CD4-positive, alpha-beta T cell (primary cell): ENCODE measurements at regions not wholly inside any gene's neighbourhood (a gene's known extent, or its start where the extent isn't known, plus 50 kb on each side); places are given as distances from the start of the nearest gene placed in this dataset.
"Not testable (repeated sequence)": the region's sequence is repeated elsewhere in the genome, so short reads cannot be mapped to it uniquely, and the experiment has no call there.

Experiments used
- ATAC-seq: fragments of 200-7000 bp; cut with Tn5 transposase; one replicate; pipeline ENCODE4 v1.10.0; 2022; ENCODE audit warnings: mild to moderate bottlenecking; ENCODE audit not compliant: poor library complexity
- CTCF ChIA-PET: fragments of 350-600 bp; sonication (Branson Sonifier 250); formaldehyde crosslinking; loops from one replicate; lab custom pipeline; 2021; ENCODE audit warnings: antibody characterized with exemption, inconsistent platforms; lab: Charles Lee
- POLR2A ChIA-PET: fragments of 350-600 bp; sonication (Branson Sonifier 250); formaldehyde crosslinking; loops from one replicate; lab custom pipeline; 2021; ENCODE audit warnings: antibody characterized with exemption, inconsistent platforms; lab: Charles Lee
- DNase-seq, 14 experiments: peaks; one replicate each; pipeline ENCODE4 v3.0.0-alpha.2; 2013 to 2020; ENCODE audit warnings: mixed read lengths in 2 of 14
- H3K27ac ChIP-seq, 2 donors: one replicate each; pipeline versions ENCODE4 v1.5.1 to v1.7.0; 2013; ENCODE audit warnings: low read length in 2 of 2, low read depth in 1 of 2, mild to moderate bottlenecking in 1 of 2
- H3K27me3 ChIP-seq, 2 experiments: 1 replicate in 1 of 2; 2 replicates in 1 of 2; pipeline versions ENCODE4 v1.6.1 to v1.7.0; 2013; ENCODE audit warnings: low read length in 2 of 2, control low read depth in 1 of 2, mild to moderate bottlenecking in 1 of 2, moderate library complexity in 1 of 2; ENCODE audit not compliant: insufficient read depth in 2 of 2, control insufficient read depth in 1 of 2
- H3K36me3 ChIP-seq: one replicate; pipeline ENCODE4 v1.6.1; 2013; ENCODE audit warnings: low read length, control low read depth; ENCODE audit not compliant: insufficient read depth
- H3K4me1 ChIP-seq: one replicate; pipeline ENCODE4 v1.6.1; 2013; ENCODE audit warnings: low read length, control low read depth; ENCODE audit not compliant: insufficient read depth
- H3K4me3 ChIP-seq: one replicate; pipeline ENCODE4 v1.5.1; 2013; ENCODE audit warnings: mild to moderate bottlenecking, low read length, moderate library complexity
- H3K9me3 ChIP-seq, 2 experiments: 1 replicate in 1 of 2; 2 replicates in 1 of 2; pipeline versions ENCODE4 v1.6.1 to v1.7.0; 2013; ENCODE audit warnings: low read length in 2 of 2, mild to moderate bottlenecking in 2 of 2, control low read depth in 1 of 2, moderate library complexity in 1 of 2; ENCODE audit not compliant: control insufficient read depth in 1 of 2, insufficient read depth in 1 of 2
- H3K27ac Mint-ChIP-seq: one replicate; pipeline ENCODE4 v1.8.0; 2020; ENCODE audit warnings: mixed read lengths
- H3K27me3 Mint-ChIP-seq: one replicate; pipeline ENCODE4 v1.8.0; 2021; ENCODE audit warnings: mixed read lengths
- H3K36me3 Mint-ChIP-seq: one replicate; pipeline ENCODE4 v1.8.0; 2021; ENCODE audit warnings: low read depth, mixed read lengths
- H3K4me1 Mint-ChIP-seq: one replicate; pipeline ENCODE4 v1.8.0; 2021; ENCODE audit warnings: low read depth, mixed read lengths
- H3K4me3 Mint-ChIP-seq: one replicate; pipeline ENCODE4 v1.8.0; 2020; ENCODE audit warnings: mild to moderate bottlenecking, mixed read lengths
- H3K9me3 Mint-ChIP-seq: one replicate; pipeline ENCODE4 v1.8.0; 2020; ENCODE audit warnings: mixed read lengths
- intact Hi-C, 2 experiments: fragments of 100-400 bp; cut with DNase I in 1 of 2; cut with micrococcal nuclease in 1 of 2; formaldehyde crosslinking; loops; one replicate each; pipeline versions ENCODE4 v1.15.1 to v1.9.0; 2023 to 2025; cut with DNase I, micrococcal nuclease
- TF ChIP-seq, protein P1 (sequence below): fragments of 200-600 bp; IDR thresholded peaks from one replicate; pipeline ENCODE4 v1.8.0; 2022; ENCODE audit warnings: antibody characterized with exemption, mild to moderate bottlenecking

DNA sequence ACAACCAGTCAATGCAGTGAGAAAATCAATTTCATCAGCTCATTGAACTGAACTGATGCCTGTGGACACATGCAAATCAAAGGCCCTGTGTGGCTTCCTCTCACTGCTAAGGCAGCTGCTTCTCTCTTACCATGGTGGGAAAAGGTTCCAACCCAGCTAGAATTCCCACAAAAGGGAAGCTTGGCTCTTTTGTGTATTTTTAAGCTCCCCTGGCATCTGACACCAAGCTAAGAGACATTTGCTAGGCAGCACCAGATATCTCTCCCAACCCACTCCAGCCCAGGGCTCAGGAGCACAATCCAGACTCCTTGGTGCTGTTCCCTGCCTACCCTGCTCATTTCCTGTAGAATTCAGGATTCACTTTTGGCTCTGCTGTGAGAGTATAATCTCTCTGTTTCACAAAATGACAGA, 129.6 kb downstream of the GXYLT1 start:
- H3K27ac Mint-ChIP-seq = no peak overlapping the region
- peaks cover 5% of the 10 kb centered on the region for H3K27me3 Mint-ChIP-seq
- H3K4me1 ChIP-seq = no peaks in the 10 kb centered on the region
- no peak overlapping the region for H3K4me3 Mint-ChIP-seq
- H3K36me3 ChIP-seq = no peaks in the 10 kb centered on the region
- no peak for DNase-seq
- no peak overlapping the region for H3K4me3 ChIP-seq
- no peaks in the 10 kb centered on the region for H3K4me1 Mint-ChIP-seq
- H3K9me3 Mint-ChIP-seq = no peaks in the 10 kb centered on the region
- no peak overlapping the region for H3K27ac ChIP-seq
- TF ChIP-seq, protein P1, sequence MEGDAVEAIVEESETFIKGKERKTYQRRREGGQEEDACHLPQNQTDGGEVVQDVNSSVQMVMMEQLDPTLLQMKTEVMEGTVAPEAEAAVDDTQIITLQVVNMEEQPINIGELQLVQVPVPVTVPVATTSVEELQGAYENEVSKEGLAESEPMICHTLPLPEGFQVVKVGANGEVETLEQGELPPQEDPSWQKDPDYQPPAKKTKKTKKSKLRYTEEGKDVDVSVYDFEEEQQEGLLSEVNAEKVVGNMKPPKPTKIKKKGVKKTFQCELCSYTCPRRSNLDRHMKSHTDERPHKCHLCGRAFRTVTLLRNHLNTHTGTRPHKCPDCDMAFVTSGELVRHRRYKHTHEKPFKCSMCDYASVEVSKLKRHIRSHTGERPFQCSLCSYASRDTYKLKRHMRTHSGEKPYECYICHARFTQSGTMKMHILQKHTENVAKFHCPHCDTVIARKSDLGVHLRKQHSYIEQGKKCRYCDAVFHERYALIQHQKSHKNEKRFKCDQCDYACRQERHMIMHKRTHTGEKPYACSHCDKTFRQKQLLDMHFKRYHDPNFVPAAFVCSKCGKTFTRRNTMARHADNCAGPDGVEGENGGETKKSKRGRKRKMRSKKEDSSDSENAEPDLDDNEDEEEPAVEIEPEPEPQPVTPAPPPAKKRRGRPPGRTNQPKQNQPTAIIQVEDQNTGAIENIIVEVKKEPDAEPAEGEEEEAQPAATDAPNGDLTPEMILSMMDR = no peak
- intact Hi-C loops = no loop called here
- no peaks in the 10 kb centered on the region for H3K9me3 ChIP-seq
- H3K27me3 ChIP-seq = no peaks in the 10 kb centered on the region
- ChIA-PET POLR2A (interaction anchor here (0.6 kb wide), 1 partner anchor 10 kb away, joined by 3 read pairs; no protein-coding TSS in a partner anchor), CTCF (interaction anchor here (1.7 kb wide), 1 partner anchor 9 kb away, joined by 7 read pairs; no protein-coding TSS in a partner anchor)
- H3K36me3 Mint-ChIP-seq = no peaks in the 10 kb centered on the region
- no peak for ATAC-seq

DNA sequence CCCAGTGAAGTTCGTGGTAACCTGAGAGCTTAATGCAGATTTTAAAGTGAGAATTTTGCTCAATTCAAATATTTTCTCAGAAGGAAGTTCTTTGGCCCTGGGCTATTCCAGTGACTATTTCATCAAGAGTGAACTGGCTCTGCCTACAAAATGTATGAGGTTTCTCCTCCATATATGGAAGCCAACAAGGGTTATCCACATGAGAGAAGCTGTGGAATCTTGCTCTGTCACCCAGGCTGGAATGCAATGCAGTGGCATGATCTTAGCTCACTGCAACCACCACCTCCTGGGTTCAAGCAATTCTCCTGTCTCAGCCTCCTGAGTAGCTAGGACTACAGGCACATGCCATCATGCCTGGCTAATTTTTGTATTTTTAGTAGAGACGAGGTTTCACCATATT, 132.2 kb downstream of the GXYLT1 start:
- DNase-seq, H3K36me3 ChIP-seq, H3K4me3 ChIP-seq, H3K4me1 Mint-ChIP-seq, intact Hi-C loops, H3K27me3 ChIP-seq, H3K27ac ChIP-seq, H3K9me3 Mint-ChIP-seq, ATAC-seq, H3K27ac Mint-ChIP-seq, POLR2A ChIA-PET, H3K36me3 Mint-ChIP-seq, H3K4me3 Mint-ChIP-seq, H3K4me1 ChIP-seq, H3K27me3 Mint-ChIP-seq, H3K9me3 ChIP-seq: not testable (repeated sequence)
- CTCF ChIA-PET = interaction anchor here (1.0 to 1.1 kb wide), 2 partner anchors 11 to 12 kb away, joined by 4 to 5 read pairs; no protein-coding TSS in a partner anchor

DNA sequence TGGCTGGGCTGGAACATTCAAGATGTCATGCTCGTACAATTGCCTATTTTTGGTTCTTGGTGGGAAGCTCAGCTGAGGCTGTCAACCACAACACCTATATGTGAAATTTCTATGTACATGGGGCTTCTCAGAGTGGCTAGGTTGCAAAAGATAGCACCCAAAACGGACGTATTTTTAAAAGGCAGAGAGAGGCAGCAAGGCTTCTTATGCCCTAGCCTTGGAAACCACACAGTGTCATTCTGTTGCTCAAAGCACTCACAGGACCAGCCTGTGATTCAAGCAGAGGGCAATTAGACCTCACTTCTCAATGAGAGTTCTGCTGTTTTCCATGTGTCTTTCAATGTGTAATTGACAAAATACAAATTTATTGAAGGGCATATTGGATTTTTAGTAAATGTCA, 134.0 kb downstream of the GXYLT1 start:
- ChIA-PET CTCF (no interaction called here), POLR2A (interaction anchor here (0.6 kb wide), 1 partner anchor 1001 kb away, joined by 3 read pairs; no protein-coding TSS in a partner anchor)
- Mint-ChIP-seq H3K9me3 (no peaks in the 10 kb centered on the region), H3K4me3 (no peak overlapping the region), H3K36me3 (no peaks in the 10 kb centered on the region), H3K27me3 (no peaks in the 10 kb centered on the region), H3K27ac (no peak overlapping the region), H3K4me1 (no peaks in the 10 kb centered on the region)
- H3K9me3 ChIP-seq = no peaks in the 10 kb centered on the region
- TF ChIP-seq, protein P1 = no peak
- ATAC-seq (no peak), DNase-seq (no peak)
- H3K27me3 ChIP-seq = no peaks in the 10 kb centered on the region
- no peak overlapping the region for H3K4me3 ChIP-seq
- H3K27ac ChIP-seq = no peak overlapping the region
- H3K4me1 ChIP-seq = no peaks in the 10 kb centered on the region
- H3K36me3 ChIP-seq = no peaks in the 10 kb centered on the region
- intact Hi-C loops = no loop called here

DNA sequence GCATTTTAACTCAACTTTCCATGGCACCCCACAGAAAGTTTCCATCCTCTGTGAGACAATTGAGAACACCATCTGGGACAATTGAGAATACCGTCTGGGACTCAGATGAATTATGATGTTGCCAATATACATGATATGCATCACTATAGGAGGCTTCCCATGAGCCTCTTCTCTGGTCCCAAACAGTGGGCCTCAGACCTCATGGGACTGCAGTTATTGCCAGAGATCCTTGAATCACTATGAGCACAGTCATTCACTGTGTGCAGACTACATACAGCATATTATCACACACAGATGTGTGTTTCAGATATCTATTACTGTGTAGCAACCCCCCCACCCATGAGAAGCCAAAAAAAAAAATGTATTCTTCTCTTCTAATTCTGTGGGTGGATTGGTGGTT, 134.4 kb downstream of the GXYLT1 start:
- Mint-ChIP-seq H3K9me3 (no peaks in the 10 kb centered on the region), H3K4me3 (no peak overlapping the region), H3K36me3 (no peaks in the 10 kb centered on the region), H3K27me3 (no peaks in the 10 kb centered on the region), H3K27ac (no peak overlapping the region), H3K4me1 (no peaks in the 10 kb centered on the region)
- Histone ChIP-seq H3K4me1 (no peaks in the 10 kb centered on the region), H3K27ac (no peak overlapping the region), H3K36me3 (no peaks in the 10 kb centered on the region), H3K9me3 (no peaks in the 10 kb centered on the region), H3K4me3 (no peak overlapping the region), H3K27me3 (no peaks in the 10 kb centered on the region)
- ChIA-PET POLR2A (no interaction called here), CTCF (no interaction called here)
- no peak for ATAC-seq
- TF ChIP-seq, protein P1 = no peak
- intact Hi-C loops = no loop called here
- DNase-seq = no peak
